Fibroblast of lung (primary cell): ENCODE measurements at regions not wholly inside any gene's neighbourhood (a gene's known extent, or its start where the extent isn't known, plus 50 kb on each side); places are given as distances from the start of the nearest gene placed in this dataset.

Experiments used
- EZH2 ChIP-seq: IDR thresholded peaks from 2 replicates; pipeline ENCODE4 v1.5.1; 2012; ENCODE audit warnings: low read length, control low read depth, mild to moderate bottlenecking; ENCODE audit errors: missing control alignments
- TF ChIP-seq, protein P1 (sequence below), 2 donors: IDR thresholded peaks in 1 of 2; conservative IDR thresholded peaks in 1 of 2; 1 replicate in 1 of 2; 2 replicates in 1 of 2; pipeline ENCODE4 v1.5.1; 2011 to 2012; ENCODE audit warnings: low read length in 2 of 2, control low read depth in 1 of 2, inconsistent platforms in 1 of 2, low read depth in 1 of 2, mild to moderate bottlenecking in 1 of 2

- TF ChIP-seq, protein P1, sequence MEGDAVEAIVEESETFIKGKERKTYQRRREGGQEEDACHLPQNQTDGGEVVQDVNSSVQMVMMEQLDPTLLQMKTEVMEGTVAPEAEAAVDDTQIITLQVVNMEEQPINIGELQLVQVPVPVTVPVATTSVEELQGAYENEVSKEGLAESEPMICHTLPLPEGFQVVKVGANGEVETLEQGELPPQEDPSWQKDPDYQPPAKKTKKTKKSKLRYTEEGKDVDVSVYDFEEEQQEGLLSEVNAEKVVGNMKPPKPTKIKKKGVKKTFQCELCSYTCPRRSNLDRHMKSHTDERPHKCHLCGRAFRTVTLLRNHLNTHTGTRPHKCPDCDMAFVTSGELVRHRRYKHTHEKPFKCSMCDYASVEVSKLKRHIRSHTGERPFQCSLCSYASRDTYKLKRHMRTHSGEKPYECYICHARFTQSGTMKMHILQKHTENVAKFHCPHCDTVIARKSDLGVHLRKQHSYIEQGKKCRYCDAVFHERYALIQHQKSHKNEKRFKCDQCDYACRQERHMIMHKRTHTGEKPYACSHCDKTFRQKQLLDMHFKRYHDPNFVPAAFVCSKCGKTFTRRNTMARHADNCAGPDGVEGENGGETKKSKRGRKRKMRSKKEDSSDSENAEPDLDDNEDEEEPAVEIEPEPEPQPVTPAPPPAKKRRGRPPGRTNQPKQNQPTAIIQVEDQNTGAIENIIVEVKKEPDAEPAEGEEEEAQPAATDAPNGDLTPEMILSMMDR (conservative IDR thresholded peaks at IDR 0.05 in 1 of 2, IDR thresholded peaks at IDR 0.05 in 1 of 2; ENCODE audit: low read depth in 1 of 2, low read length in 2 of 2): no peak
- no peak for TF ChIP-seq EZH2
Observed at GRCh38 chr4:13126976-13127910, 356.9 kb downstream of the RAB28 start.
